GM12878 (cell line): ENCODE measurements at regions not wholly inside any gene's neighbourhood (a gene's known extent, or its start where the extent isn't known, plus 50 kb on each side); places are given as distances from the start of the nearest gene placed in this dataset.

ENCODE experiments used
- ATAC-seq: fragments of 200-7000 bp; cut with Tn5 transposase; 3 replicates; pipeline ENCODE4 v1.9.1; 2020; ENCODE audit warnings: mild to moderate bottlenecking, moderate library complexity
- BruUV-seq: library from RNA; stranded (reverse); fragments of 400-500 nt; replicated peaks from 2 replicates; lab custom pipeline; 2021; lab: Mats Ljungman, UMichigan
- CTCF ChIA-PET: fragments of 300-600 bp; sonication (Branson Sonifier 250); formaldehyde crosslinking; extraction: SDS; loops from one replicate; lab custom pipeline; 2021; ENCODE audit warnings: inconsistent platforms; lab: Yijun Ruan, JAX
- POLR2A ChIA-PET: fragments of 350-600 bp; formaldehyde crosslinking; extraction: SDS; loops from one replicate; lab custom pipeline; 2021; ENCODE audit warnings: inconsistent platforms; lab: Charles Lee
- RAD21 ChIA-PET: fragments of 300-600 bp; sonication (Branson Sonifier 250); formaldehyde crosslinking; loops from one replicate; lab custom pipeline; 2023; ENCODE audit warnings: antibody characterized with exemption; ENCODE audit not compliant: unreplicated experiment; lab: Charles Lee
- SMC1A ChIA-PET: fragments of 300-600 bp; sonication (Branson Sonifier 250); formaldehyde crosslinking; loops from one replicate; lab custom pipeline; 2023; ENCODE audit not compliant: unreplicated experiment, uncharacterized antibody; lab: Charles Lee
- DNase-seq: peaks from one replicate; pipeline ENCODE4 v3.0.0-alpha.2; 2011; ENCODE audit warnings: low read depth, low spot score
- FAIRE-seq: peaks from 3 replicates; lab custom pipeline; 2011; peaks lifted over from hg19 to GRCh38; lab: Jason Lieb, UNC
- H2AFZ ChIP-seq: 2 replicates; pipeline ENCODE4 v1.6.0; 2011; ENCODE audit warnings: low read depth, low read length, control low read depth; ENCODE audit not compliant: control insufficient read depth
- H3K27ac ChIP-seq: 2 replicates; pipeline ENCODE4 v1.5.1; 2011; ENCODE audit warnings: control low read depth; ENCODE audit not compliant: control insufficient read depth, insufficient read depth
- H3K27me3 ChIP-seq, 2 experiments: replicated peaks in 1 of 2; 2 replicates each; pipeline versions ENCODE4 v1.6.0 to v1.6.1; 2011; ENCODE audit warnings: low read length in 1 of 2; ENCODE audit not compliant: control insufficient read depth in 2 of 2, insufficient read depth in 2 of 2
- H3K36me3 ChIP-seq, 2 experiments: 2 replicates each; pipeline ENCODE4 v1.5.1; 2011; ENCODE audit warnings: low read length in 1 of 2; ENCODE audit not compliant: control insufficient read depth in 2 of 2, insufficient read depth in 2 of 2
- H3K4me1 ChIP-seq: 2 replicates; pipeline ENCODE4 v1.6.1; 2011; ENCODE audit warnings: mild to moderate bottlenecking, low read length, moderate library complexity, mixed read lengths; ENCODE audit not compliant: control insufficient read depth, insufficient read depth
- H3K4me2 ChIP-seq: 2 replicates; pipeline ENCODE4 v1.6.0; 2011; ENCODE audit warnings: control low read depth; ENCODE audit not compliant: control insufficient read depth, insufficient read depth
- H3K4me3 ChIP-seq: fragments of 200-600 bp; sonication (generic); 2 replicates; pipeline ENCODE4 v1.5.1; 2016
- H3K79me2 ChIP-seq: 2 replicates; pipeline ENCODE4 v1.6.0; 2011; ENCODE audit warnings: low read length; ENCODE audit not compliant: control insufficient read depth, insufficient read depth
- H3K9ac ChIP-seq: 2 replicates; pipeline ENCODE4 v1.8.0; 2011; ENCODE audit warnings: low read length, control low read depth, mixed read lengths; ENCODE audit not compliant: control insufficient read depth, insufficient read depth
- H3K9me3 ChIP-seq: replicated peaks from 3 replicates; pipeline ENCODE4 v1.5.1; 2011; ENCODE audit warnings: mild to moderate bottlenecking, low read length; ENCODE audit not compliant: control insufficient read depth, insufficient read depth
- H4K20me1 ChIP-seq: 2 replicates; pipeline ENCODE4 v1.6.0; 2011; ENCODE audit not compliant: control insufficient read depth, insufficient read depth
- CREB1 ChIP-seq: IDR thresholded peaks from 2 replicates; pipeline ENCODE4 v1.6.1; 2012; ENCODE audit warnings: low read depth, mild to moderate bottlenecking, inconsistent platforms
- CREM ChIP-seq: IDR thresholded peaks from 2 replicates; pipeline ENCODE4 v1.6.1; 2014; ENCODE audit warnings: antibody characterized with exemption, low read depth
- EGR1 ChIP-seq, 2 experiments: IDR thresholded peaks; 1 replicate in 1 of 2; 2 replicates in 1 of 2; pipeline ENCODE4 v1.6.1; 2011 to 2012; ENCODE audit warnings: low read depth in 2 of 2, low read length in 2 of 2, borderline replicate concordance in 1 of 2, mild to moderate bottlenecking in 1 of 2, moderate library complexity in 1 of 2
- GABPA ChIP-seq: IDR thresholded peaks from 2 replicates; pipeline ENCODE4 v1.6.1; 2014; ENCODE audit warnings: antibody characterized with exemption, low read depth, mild to moderate bottlenecking, inconsistent platforms
- HCFC1 ChIP-seq: fragments of 150-350 bp; IDR thresholded peaks from 2 replicates; pipeline ENCODE4 v1.6.1; 2014; ENCODE audit warnings: low read length
- HDGF ChIP-seq: fragments of 450-650 bp; IDR thresholded peaks from 2 replicates; pipeline ENCODE4 v1.6.1; 2016; ENCODE audit warnings: antibody characterized with exemption
- MTA3 ChIP-seq: IDR thresholded peaks from 2 replicates; pipeline ENCODE4 v1.6.1; 2012; ENCODE audit warnings: low read length, inconsistent platforms, borderline replicate concordance
- NFIC ChIP-seq: IDR thresholded peaks from 2 replicates; pipeline ENCODE4 v1.6.1; 2012; ENCODE audit warnings: low read depth, mild to moderate bottlenecking, inconsistent platforms, low read length, moderate library complexity
- NRF1 ChIP-seq: conservative IDR thresholded peaks from 2 replicates; pipeline ENCODE4 v1.6.1; 2011; ENCODE audit warnings: mild to moderate bottlenecking, low read depth, low read length, improper control_type of control experiment
- POLR2A ChIP-seq: IDR thresholded peaks from 2 replicates; pipeline ENCODE4 v1.6.1; 2011; ENCODE audit warnings: low read depth, mild to moderate bottlenecking, low read length
- RUNX3 ChIP-seq: IDR thresholded peaks from 2 replicates; pipeline ENCODE4 v1.6.1; 2012; ENCODE audit warnings: low read length, inconsistent platforms
- SMAD5 ChIP-seq: IDR thresholded peaks from 2 replicates; pipeline ENCODE4 v1.6.1; 2016; ENCODE audit warnings: antibody characterized with exemption, low read depth
- SPI1 ChIP-seq: IDR thresholded peaks from 2 replicates; pipeline ENCODE4 v1.6.1; 2011; ENCODE audit warnings: low read depth, mild to moderate bottlenecking, low read length, moderate library complexity, borderline replicate concordance; ENCODE audit not compliant: insufficient read depth
- TAF1 ChIP-seq: IDR thresholded peaks from 2 replicates; pipeline ENCODE4 v1.6.1; 2011; ENCODE audit warnings: mild to moderate bottlenecking, low read depth, low read length, borderline replicate concordance
- TCF12 ChIP-seq: IDR thresholded peaks from 2 replicates; pipeline ENCODE4 v1.6.1; 2011; ENCODE audit warnings: low read depth, mild to moderate bottlenecking, low read length
- TCF7 ChIP-seq: IDR thresholded peaks from 2 replicates; pipeline ENCODE4 v1.6.1; 2014; ENCODE audit warnings: antibody characterized with exemption, borderline replicate concordance
- ZZZ3 ChIP-seq: IDR thresholded peaks from 2 replicates; pipeline ENCODE4 v1.6.1; 2011; ENCODE audit warnings: low read depth; ENCODE audit not compliant: control insufficient read depth, insufficient read length
- WGBS: methylation state at CpG from one replicate; pipeline ENCODE4 v1.1.6; 2016; ENCODE audit warnings: low lambda C conversion rate; ENCODE audit not compliant: insufficient replicate concordance, insufficient coverage; ENCODE audit errors: missing lambda C conversion rate; 5-methylcytosine and 5-hydroxymethylcytosine counted together
- in situ Hi-C: fragments of 300-500 bp; cut with MboI; formaldehyde crosslinking; loops from 9 replicates; pipeline ENCODE4 v1.14.3; 2018; ENCODE audit warnings: mixed read lengths
- intact Hi-C: fragments of 100-400 bp; cut with micrococcal nuclease; formaldehyde crosslinking; loops from one replicate; pipeline ENCODE4 v1.14.2; 2022; ENCODE audit not compliant: unreplicated experiment
- TF ChIP-seq, protein P1 (sequence below): IDR thresholded peaks from 2 replicates; pipeline ENCODE4 v1.6.1; 2011; ENCODE audit warnings: borderline replicate concordance, low read depth, mild to moderate bottlenecking, moderate library complexity, low read length; ENCODE audit not compliant: insufficient read depth, poor library complexity, severe bottlenecking
- TF ChIP-seq, protein P2 (sequence below): fragments of 450-650 bp; IDR thresholded peaks from 2 replicates; pipeline ENCODE4 v1.6.1; 2016; ENCODE audit warnings: mild to moderate bottlenecking, moderate library complexity, borderline replicate concordance

DNA sequence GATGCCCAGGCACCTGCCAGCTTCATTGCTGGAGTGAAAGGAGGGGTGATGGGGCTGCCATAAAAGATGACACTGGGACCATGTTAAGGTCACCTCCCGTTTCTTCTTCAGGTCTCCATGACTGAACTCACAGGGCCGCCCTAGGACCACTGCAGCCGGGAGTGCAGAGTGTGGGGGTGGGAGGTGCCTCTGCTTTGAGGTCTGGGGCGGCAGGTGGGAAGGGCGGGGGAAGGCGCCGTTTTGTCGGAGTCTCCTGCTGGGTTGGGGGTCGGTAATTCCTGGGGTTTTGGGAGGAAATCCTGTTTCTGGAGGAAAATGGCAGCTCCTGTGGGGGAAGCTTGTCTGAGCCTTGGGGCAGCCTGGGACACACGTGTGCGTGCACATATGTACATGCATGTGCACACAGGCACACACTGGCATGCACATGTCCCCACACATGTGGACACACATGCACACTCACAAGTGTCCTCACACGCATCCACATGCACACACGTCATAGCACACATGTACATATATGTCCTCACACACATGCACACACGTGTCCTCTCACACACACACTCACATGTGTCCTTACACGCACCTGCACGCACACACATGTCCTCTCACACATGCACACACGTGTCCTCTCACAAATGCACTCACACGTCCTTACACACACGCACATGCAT lies 990.9 kb downstream of the BRD1 start (continued):
- TF ChIP-seq GABPA = no peak
- TF ChIP-seq EGR1 (IDR thresholded peaks at IDR 0.05; ENCODE audit: borderline replicate concordance in 1 of 2, low read depth in 2 of 2, low read length in 2 of 2) = no peak
- no peak for TF ChIP-seq TCF7
- TF ChIP-seq POLR2A = no peak
- TF ChIP-seq HCFC1 = no peak
- TF ChIP-seq, protein P1, sequence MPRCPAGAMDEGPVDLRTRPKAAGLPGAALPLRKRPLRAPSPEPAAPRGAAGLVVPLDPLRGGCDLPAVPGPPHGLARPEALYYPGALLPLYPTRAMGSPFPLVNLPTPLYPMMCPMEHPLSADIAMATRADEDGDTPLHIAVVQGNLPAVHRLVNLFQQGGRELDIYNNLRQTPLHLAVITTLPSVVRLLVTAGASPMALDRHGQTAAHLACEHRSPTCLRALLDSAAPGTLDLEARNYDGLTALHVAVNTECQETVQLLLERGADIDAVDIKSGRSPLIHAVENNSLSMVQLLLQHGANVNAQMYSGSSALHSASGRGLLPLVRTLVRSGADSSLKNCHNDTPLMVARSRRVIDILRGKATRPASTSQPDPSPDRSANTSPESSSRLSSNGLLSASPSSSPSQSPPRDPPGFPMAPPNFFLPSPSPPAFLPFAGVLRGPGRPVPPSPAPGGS = no peak
- no peak for TF ChIP-seq RUNX3
- TF ChIP-seq CREM = no peak

DNA sequence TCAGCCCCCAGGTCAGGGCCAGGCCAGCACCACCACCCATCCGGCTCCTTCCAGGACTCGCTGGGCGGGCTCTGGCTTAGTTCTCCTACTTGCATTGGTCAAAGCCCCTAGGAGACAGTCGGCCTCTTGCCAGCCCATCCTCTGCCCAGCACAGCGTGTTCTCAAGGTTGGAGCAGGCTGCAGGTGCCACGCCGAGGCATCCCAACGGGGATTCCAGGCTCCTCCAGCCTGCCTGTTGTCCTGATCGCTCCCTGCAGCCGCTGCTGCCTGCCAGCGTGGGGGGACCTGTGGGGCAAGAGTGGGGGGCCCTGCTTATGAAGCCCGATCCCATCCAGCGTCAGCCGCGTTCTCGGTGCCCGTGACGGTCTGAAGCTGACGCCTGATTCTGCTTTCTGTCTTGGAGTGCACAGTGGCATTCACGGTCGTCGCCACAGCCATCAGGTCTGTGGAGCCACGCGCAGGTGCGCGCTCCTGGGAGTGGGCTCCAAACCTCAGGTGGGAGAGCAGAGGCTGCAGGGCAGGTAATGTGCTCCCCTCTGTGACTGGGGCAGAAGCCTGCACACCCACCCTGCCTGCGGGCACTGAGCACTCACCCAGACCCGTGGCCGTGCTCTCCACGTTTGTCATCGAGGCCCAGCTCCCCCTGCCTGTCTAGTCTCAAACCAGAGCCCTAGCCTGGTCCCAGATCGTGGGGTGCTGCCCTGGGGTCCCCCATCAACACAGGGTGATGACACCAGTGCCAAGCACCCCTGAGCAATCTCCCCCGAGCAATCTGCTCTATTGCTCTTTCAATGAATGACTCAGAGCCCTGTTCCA lies 991.6 kb downstream of the BRD1 start:
- in situ Hi-C loops = no loop called here
- no peaks in the 10 kb centered on the region for H4K20me1 ChIP-seq
- H3K9ac ChIP-seq = no peak overlapping the region
- H3K36me3 ChIP-seq = no peaks in the 10 kb centered on the region
- no peak overlapping the region for H3K4me3 ChIP-seq
- no peak for FAIRE-seq
- H3K79me2 ChIP-seq = no peaks in the 10 kb centered on the region
- WGBS = 55% methylated on average over 33 of the region's 33 CpGs
- POLR2A ChIA-PET = no interaction called here
- ATAC-seq = no peak
- H3K4me1 ChIP-seq = no peaks in the 10 kb centered on the region
- CTCF ChIA-PET = no interaction called here
- SMC1A ChIA-PET = no interaction called here
- DNase-seq = no peak
- intact Hi-C loops = no loop called here
- no TSS peak for BruUV-seq
- no peak overlapping the region for H2AFZ ChIP-seq
- no peaks in the 10 kb centered on the region for H3K27me3 ChIP-seq
- H3K27ac ChIP-seq = no peak overlapping the region
- RAD21 ChIA-PET = no interaction called here
- H3K9me3 ChIP-seq = no peaks in the 10 kb centered on the region; the same call in 2 of the 3 replicates
- H3K4me2 ChIP-seq = no peak overlapping the region
- TF ChIP-seq SPI1 (no peak), NFIC (no peak), ZZZ3 (no peak), HDGF (no peak), TAF1 (no peak), SMAD5 (no peak), TCF12 (no peak), NRF1 (no peak), HCFC1 (no peak), MTA3 (no peak), GABPA (no peak), CREB1 (no peak)
- TF ChIP-seq, protein P2, sequence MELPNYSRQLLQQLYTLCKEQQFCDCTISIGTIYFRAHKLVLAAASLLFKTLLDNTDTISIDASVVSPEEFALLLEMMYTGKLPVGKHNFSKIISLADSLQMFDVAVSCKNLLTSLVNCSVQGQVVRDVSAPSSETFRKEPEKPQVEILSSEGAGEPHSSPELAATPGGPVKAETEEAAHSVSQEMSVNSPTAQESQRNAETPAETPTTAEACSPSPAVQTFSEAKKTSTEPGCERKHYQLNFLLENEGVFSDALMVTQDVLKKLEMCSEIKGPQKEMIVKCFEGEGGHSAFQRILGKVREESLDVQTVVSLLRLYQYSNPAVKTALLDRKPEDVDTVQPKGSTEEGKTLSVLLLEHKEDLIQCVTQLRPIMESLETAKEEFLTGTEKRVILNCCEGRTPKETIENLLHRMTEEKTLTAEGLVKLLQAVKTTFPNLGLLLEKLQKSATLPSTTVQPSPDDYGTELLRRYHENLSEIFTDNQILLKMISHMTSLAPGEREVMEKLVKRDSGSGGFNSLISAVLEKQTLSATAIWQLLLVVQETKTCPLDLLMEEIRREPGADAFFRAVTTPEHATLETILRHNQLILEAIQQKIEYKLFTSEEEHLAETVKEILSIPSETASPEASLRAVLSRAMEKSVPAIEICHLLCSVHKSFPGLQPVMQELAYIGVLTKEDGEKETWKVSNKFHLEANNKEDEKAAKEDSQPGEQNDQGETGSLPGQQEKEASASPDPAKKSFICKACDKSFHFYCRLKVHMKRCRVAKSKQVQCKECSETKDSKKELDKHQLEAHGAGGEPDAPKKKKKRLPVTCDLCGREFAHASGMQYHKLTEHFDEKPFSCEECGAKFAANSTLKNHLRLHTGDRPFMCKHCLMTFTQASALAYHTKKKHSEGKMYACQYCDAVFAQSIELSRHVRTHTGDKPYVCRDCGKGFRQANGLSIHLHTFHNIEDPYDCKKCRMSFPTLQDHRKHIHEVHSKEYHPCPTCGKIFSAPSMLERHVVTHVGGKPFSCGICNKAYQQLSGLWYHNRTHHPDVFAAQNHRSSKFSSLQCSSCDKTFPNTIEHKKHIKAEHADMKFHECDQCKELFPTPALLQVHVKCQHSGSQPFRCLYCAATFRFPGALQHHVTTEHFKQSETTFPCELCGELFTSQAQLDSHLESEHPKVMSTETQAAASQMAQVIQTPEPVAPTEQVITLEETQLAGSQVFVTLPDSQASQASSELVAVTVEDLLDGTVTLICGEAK = no peak
